Cardiac fibroblast (primary cell): ENCODE measurements at regions not wholly inside any gene's neighbourhood (a gene's known extent, or its start where the extent isn't known, plus 50 kb on each side); places are given as distances from the start of the nearest gene placed in this dataset.

Experiments used
- DNase-seq, 2 donors: peaks; one replicate each; pipeline versions ENCODE4 v3.0.0 to v3.0.0-alpha.2; 2010; ENCODE audit warnings: low read depth in 2 of 2
- H3K4me3 ChIP-seq, 2 donors: replicated peaks in 1 of 2; 1 replicate in 1 of 2; 2 replicates in 1 of 2; pipeline ENCODE4 v1.5.1; 2011; ENCODE audit warnings: low read depth in 2 of 2, low read length in 2 of 2, mild to moderate bottlenecking in 2 of 2, moderate library complexity in 1 of 2
- CTCF ChIP-seq: IDR thresholded peaks from one replicate; pipeline ENCODE4 v1.5.1; 2011; ENCODE audit warnings: low read depth, mild to moderate bottlenecking, low read length, inconsistent platforms

- TF ChIP-seq CTCF = no peak
- DNase-seq = no peak
- no peak overlapping the region for H3K4me3 ChIP-seq
These were observed 60.6 kb upstream of the SEC16B start for GRCh38 chr1:178030467-178030866.

GRCh38 chr1:178031856-178032320 is 62.0 kb upstream of the RASAL2 start:
- DNase-seq = peak; percentile 95 to 97
- peak; percentile 82 for TF ChIP-seq CTCF
- no peak overlapping the region for H3K4me3 ChIP-seq

- H3K4me3 ChIP-seq = no peak overlapping the region
- no peak for DNase-seq
- no peak for TF ChIP-seq CTCF
These were observed 60.9 kb upstream of the RASAL2 start for GRCh38 chr1:178033019-178033418.

- H3K4me3 ChIP-seq = no peak overlapping the region
- no peak for TF ChIP-seq CTCF
- no peak for DNase-seq
These were observed 59.2 kb upstream of the RASAL2 start for GRCh38 chr1:178034676-178035075.

DNA sequence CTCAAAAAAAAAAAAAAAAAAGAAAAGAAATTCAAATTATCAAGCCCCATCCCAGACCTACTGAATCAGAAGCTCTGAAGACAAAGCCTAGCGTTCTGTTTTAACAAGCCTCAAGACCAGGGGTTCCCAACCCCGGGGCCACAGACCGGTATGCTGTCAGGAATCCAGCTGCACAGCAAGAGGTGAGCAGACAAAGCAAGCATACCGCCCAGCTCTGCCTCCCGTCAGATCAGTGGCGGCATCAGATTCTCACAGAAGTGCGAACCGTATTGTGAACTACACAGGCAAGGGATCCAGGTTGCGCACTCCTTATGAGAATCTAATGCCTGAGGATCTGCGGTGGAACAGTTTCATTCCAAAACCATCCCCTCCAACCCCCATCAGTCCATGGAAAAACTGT is 57.8 kb upstream of the RASAL2 start:
- no peak for DNase-seq
- no peak overlapping the region for H3K4me3 ChIP-seq
- TF ChIP-seq CTCF = no peak

DNA sequence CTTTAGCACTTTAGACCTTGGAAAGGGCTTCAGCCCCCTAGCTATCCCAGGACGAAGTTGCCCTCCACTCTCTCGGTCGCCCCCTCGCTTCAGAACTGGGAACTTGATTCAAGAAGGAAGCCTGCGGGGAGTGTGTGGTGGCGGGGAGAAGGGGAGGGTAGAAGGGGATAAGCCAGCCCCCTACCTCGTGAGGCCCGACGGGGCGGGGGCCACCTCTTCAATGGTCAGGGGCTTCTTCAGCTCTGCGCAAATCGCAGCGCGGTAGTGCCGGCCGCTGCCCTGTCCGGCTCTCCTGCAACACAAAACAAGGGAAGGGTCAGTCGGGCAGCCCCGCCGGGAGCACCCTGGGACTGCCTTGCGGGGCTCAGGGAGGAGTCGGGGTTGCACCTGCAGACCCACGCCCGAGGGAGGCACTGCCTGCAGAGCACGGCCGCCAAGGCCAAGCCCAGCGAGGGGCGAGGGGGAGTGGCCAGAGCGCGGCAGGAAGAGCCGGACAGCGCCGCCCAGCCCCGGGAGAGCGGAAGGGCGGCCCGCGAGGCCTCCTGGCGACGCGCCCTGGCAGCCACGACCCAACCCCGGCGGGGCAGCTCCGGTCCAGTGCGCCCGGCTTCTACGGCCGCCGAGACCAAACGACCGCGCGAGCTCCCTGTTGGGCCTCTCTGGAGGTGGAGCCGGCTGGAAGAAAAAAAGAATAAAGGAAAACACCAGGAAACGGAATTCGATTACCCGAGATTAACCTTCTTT is 56.2 kb upstream of the RASAL2 start:
- peak; percentile 77 to 90 for DNase-seq
- peak overlapping the region; percentile 53 to 67 for H3K4me3 ChIP-seq
- peak; percentile 39 for TF ChIP-seq CTCF

DNA sequence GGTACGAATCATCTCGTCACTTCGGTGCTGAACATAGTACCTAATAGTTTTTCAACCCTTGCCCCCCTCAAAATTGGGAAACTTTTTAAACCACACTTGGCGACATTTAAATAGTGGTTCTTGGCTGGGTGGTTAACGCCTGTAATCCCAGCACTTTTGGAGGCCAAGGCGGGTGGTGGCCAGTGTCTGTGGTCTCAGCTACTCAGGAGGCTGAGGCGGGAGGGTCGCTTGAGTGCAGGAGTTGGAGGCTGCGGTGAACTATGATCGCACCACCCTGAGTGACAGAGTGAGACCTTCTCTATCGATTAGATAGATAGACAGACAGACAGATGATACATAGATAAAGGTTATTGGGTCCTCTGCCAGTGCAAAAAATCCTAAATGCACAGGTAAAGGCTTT is 55.5 kb upstream of the RASAL2 start:
- DNase-seq = no peak
- no peak for TF ChIP-seq CTCF
- peak overlapping the region in 1 of 2 donors; percentile 67 for H3K4me3 ChIP-seq
